A204.1 (cell line): ENCODE measurements at regions not wholly inside any gene's neighbourhood (a gene's known extent, or its start where the extent isn't known, plus 50 kb on each side); places are given as distances from the start of the nearest gene placed in this dataset.
"Not testable (repeated sequence)": the region's sequence is repeated elsewhere in the genome, so short reads cannot be mapped to it uniquely, and the experiment has no call there.

Experiments used
- FAIRE-seq: peaks from 2 replicates; lab custom pipeline; 2012; peaks lifted over from hg19 to GRCh38; lab: Jason Lieb, UNC

DNA sequence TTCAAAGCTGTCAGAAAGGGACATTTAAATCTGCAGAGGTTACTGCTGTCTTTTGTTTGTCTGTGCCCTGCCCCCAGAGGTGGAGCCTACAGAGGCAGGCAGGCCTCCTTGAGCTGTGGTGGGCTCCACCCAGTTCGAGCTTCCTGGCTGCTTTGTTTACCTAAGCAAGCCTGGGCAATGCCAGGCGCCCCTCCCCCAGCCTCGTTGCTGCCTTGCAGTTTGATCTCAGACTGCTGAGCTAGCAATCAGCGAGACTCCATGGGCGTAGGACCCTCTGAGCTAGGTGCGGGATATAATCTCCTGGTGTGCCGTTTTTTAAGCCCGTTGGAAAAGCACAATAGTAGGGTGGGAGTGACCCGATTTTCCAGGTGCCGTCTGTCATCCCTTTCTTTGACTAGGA, 86.6 kb upstream of the ZWINT start:
- not testable (repeated sequence) for FAIRE-seq

DNA sequence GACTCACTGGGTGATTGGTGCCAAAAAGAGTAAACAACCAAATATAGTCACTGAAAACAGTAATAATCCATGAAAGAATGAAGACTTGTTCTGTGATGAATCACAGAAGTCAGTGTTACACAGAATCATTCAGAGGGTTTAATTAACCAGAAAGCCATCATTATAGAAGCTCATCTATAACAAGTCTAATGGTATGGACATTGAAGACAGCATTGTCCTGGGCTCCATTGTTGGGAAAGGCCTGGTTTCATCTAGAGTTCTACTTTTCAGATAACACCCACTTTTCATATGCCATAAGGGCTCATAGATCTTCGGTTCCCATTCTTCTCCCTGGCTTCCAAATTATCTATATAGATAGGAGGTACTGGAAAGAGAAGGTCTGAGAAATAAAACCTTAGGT, 80.3 kb upstream of the ZWINT start:
- not testable (repeated sequence) for FAIRE-seq
